HCT116 (cell line): ENCODE measurements at regions not wholly inside any gene's neighbourhood (a gene's known extent, or its start where the extent isn't known, plus 50 kb on each side); places are given as distances from the start of the nearest gene placed in this dataset.
A peak's percentile ranks its signal among the peaks of the same experiment; 100 is the strongest.

Experiments used
- ATAC-seq: fragments of 200-7000 bp; cut with Tn5 transposase; 2 replicates; pipeline ENCODE4 v1.9.1; 2020; ENCODE audit warnings: mild to moderate bottlenecking, moderate library complexity
- BruUV-seq: library from RNA; stranded (reverse); fragments of 400-500 nt; replicated peaks from 2 replicates; lab custom pipeline; 2021; lab: Mats Ljungman, UMichigan
- CTCF ChIA-PET: fragments of 300-600 bp; sonication (Branson Sonifier 250); formaldehyde crosslinking; loops from one replicate; lab custom pipeline; 2021; ENCODE audit warnings: antibody characterized with exemption; lab: Charles Lee
- POLR2A ChIA-PET: fragments of 300-600, 350-600 bp; sonication (Branson Sonifier 250); formaldehyde crosslinking; loops from one replicate; lab custom pipeline; 2021; ENCODE audit warnings: antibody characterized with exemption; lab: Charles Lee
- RAD21 ChIA-PET, 2 experiments: fragments of 300-600 bp; sonication (Branson Sonifier 250); formaldehyde crosslinking; loops; one replicate each; lab custom pipeline; 2023; ENCODE audit warnings: low total read pairs in 2 of 2; ENCODE audit not compliant: uncharacterized antibody in 2 of 2, unreplicated experiment in 2 of 2, low non-redundant PET in 1 of 2; lab: Charles Lee
- DNase-seq: peaks from one replicate; pipeline ENCODE4 v3.0.0-alpha.2; 2010; ENCODE audit warnings: low read depth, low spot score
- H2AFZ ChIP-seq: fragments of 200-600 bp; shearing (Covaris generic), sonication (generic); 2 replicates; pipeline ENCODE4 v1.6.1; 2017; ENCODE audit warnings: low read depth, mixed run types, mixed read lengths, antibody characterized with exemption, low read length; ENCODE audit not compliant: poor library complexity, severe bottlenecking
- H3K27ac ChIP-seq: 2 replicates; pipeline ENCODE4 v1.5.1; 2012; ENCODE audit warnings: low read depth, low read length
- H3K27me3 ChIP-seq: fragments of 200-600 bp; sonication (generic); 2 replicates; pipeline ENCODE4 v1.6.1; 2016; ENCODE audit warnings: mixed run types, low read length, mixed read lengths; ENCODE audit not compliant: insufficient read depth
- H3K36me3 ChIP-seq, 2 experiments: fragments of 200-500 bp in 1 of 2; fragments of 200-600 bp in 1 of 2; sonication (Bioruptor generic) in 1 of 2; sonication (generic) in 1 of 2; 2 replicates each; pipeline versions ENCODE4 v1.5.1 to v1.6.1; 2014 to 2016; ENCODE audit warnings: low read length in 2 of 2, inconsistent platforms in 1 of 2, mixed read lengths in 1 of 2, mixed run types in 1 of 2; ENCODE audit not compliant: insufficient read depth in 2 of 2, control insufficient read depth in 1 of 2
- H3K4me1 ChIP-seq, 2 experiments: fragments of 200-600 bp in 1 of 2; sonication (generic) in 1 of 2; 2 replicates each; pipeline versions ENCODE4 v1.5.1 to v1.6.1; 2012 to 2017; ENCODE audit warnings: low read length in 2 of 2, inconsistent platforms in 1 of 2, mild to moderate bottlenecking in 1 of 2, mixed read lengths in 1 of 2, mixed run types in 1 of 2, moderate library complexity in 1 of 2; ENCODE audit not compliant: insufficient read depth in 2 of 2, control insufficient read depth in 1 of 2
- H3K4me2 ChIP-seq: fragments of 200-600 bp; sonication (generic); 2 replicates; pipeline ENCODE4 v1.6.1; 2017; ENCODE audit warnings: mixed run types, low read length, mixed read lengths
- H3K4me3 ChIP-seq, 2 experiments: fragments of 200-600 bp in 1 of 2; sonication (generic) in 1 of 2; replicated peaks in 1 of 2; 2 replicates each; pipeline ENCODE4 v1.5.1; 2011 to 2016; ENCODE audit warnings: low read length in 2 of 2, control low read depth in 1 of 2, low read depth in 1 of 2, mild to moderate bottlenecking in 1 of 2, mixed read lengths in 1 of 2, mixed run types in 1 of 2
- H3K79me2 ChIP-seq: fragments of 200-600 bp; sonication (generic); 2 replicates; pipeline ENCODE4 v1.6.1; 2017; ENCODE audit warnings: mild to moderate bottlenecking, mixed run types, low read length, moderate library complexity, mixed read lengths; ENCODE audit not compliant: insufficient read depth
- H3K9ac ChIP-seq: fragments of 200-600 bp; sonication (generic); 2 replicates; pipeline ENCODE4 v1.6.1; 2016; ENCODE audit warnings: low read length, mixed read lengths
- H3K9me2 ChIP-seq: fragments of 200-600 bp; sonication (generic), shearing (Covaris generic); 2 replicates; pipeline ENCODE4 v1.6.1; 2017; ENCODE audit warnings: mixed run types, mild to moderate bottlenecking, moderate library complexity; ENCODE audit not compliant: insufficient read depth
- H3K9me3 ChIP-seq, 2 experiments: fragments of 200-500 bp in 1 of 2; fragments of 200-600 bp in 1 of 2; sonication (Bioruptor generic) in 1 of 2; sonication (generic) in 1 of 2; 2 replicates each; pipeline ENCODE4 v1.6.1; 2014 to 2017; ENCODE audit warnings: low read length in 2 of 2, mixed read lengths in 2 of 2, inconsistent platforms in 1 of 2, low read depth in 1 of 2, mild to moderate bottlenecking in 1 of 2, mixed run types in 1 of 2, moderate library complexity in 1 of 2; ENCODE audit not compliant: control insufficient read depth in 1 of 2, insufficient read depth in 1 of 2
- H4K20me1 ChIP-seq: fragments of 200-600 bp; sonication (generic), shearing (Covaris generic); 2 replicates; pipeline ENCODE4 v1.6.1; 2017; ENCODE audit warnings: mixed run types, mild to moderate bottlenecking, moderate library complexity; ENCODE audit not compliant: insufficient read depth
- ELF1 ChIP-seq: IDR thresholded peaks from 2 replicates; pipeline ENCODE4 v1.6.1; 2012; ENCODE audit warnings: low read depth, borderline replicate concordance
- EZH2phosphoT487 ChIP-seq: fragments of 200-600 bp; IDR thresholded peaks from 2 replicates; pipeline ENCODE4 v1.6.1; 2018; ENCODE audit warnings: antibody characterized with exemption, borderline replicate concordance
- JUND ChIP-seq: IDR thresholded peaks from 2 replicates; pipeline ENCODE4 v1.6.1; 2012
- POLR2A ChIP-seq: IDR thresholded peaks from 2 replicates; pipeline ENCODE4 v1.7.0; 2011; ENCODE audit warnings: borderline replicate concordance; ENCODE audit not compliant: insufficient read depth, insufficient read length; ENCODE audit errors: extremely low read depth
- POLR2AphosphoS5 ChIP-seq: IDR thresholded peaks from 2 replicates; pipeline ENCODE4 v1.6.1; 2011; ENCODE audit warnings: mild to moderate bottlenecking, low read depth, low read length, moderate library complexity
- RAD21 ChIP-seq: IDR thresholded peaks from 2 replicates; pipeline ENCODE4 v1.6.1; 2012; ENCODE audit warnings: low read depth, mild to moderate bottlenecking
- SRF ChIP-seq: IDR thresholded peaks from 2 replicates; pipeline ENCODE4 v1.6.1; 2012; ENCODE audit warnings: low read depth
- TCF7L2 ChIP-seq: IDR thresholded peaks from 2 replicates; pipeline ENCODE4 v1.7.0; 2011; ENCODE audit warnings: borderline replicate concordance, inconsistent platforms; ENCODE audit not compliant: insufficient read depth, insufficient read length; ENCODE audit errors: extremely low read depth
- YY1 ChIP-seq: IDR thresholded peaks from 2 replicates; pipeline ENCODE4 v1.6.1; 2011; ENCODE audit warnings: low read length, low read depth, moderate library complexity, mild to moderate bottlenecking; ENCODE audit not compliant: insufficient replicate concordance; ENCODE audit errors: extremely low read depth
- ZFX ChIP-seq: fragments of 450-650 bp; IDR thresholded peaks from 2 replicates; pipeline ENCODE4 v1.6.1; 2017
- intact Hi-C: fragments of 100-400 bp; cut with micrococcal nuclease; formaldehyde crosslinking; loops from 2 replicates; pipeline ENCODE4 v1.10.0; 2022
- TF ChIP-seq, protein P1 (sequence below): IDR thresholded peaks from 2 replicates; pipeline ENCODE4 v1.6.1; 2011; ENCODE audit warnings: mild to moderate bottlenecking, low read length, moderate library complexity; ENCODE audit not compliant: insufficient replicate concordance; ENCODE audit errors: extremely low read depth
- TF ChIP-seq, protein P2 (sequence below): IDR thresholded peaks from 2 replicates; pipeline ENCODE4 v1.6.1; 2012
- TF ChIP-seq, protein P3 (sequence below), 3 experiments: fragments of 200-600 bp in 1 of 3; sonication (generic) in 1 of 3; IDR thresholded peaks in 2 of 3; conservative IDR thresholded peaks in 1 of 3; 2 replicates each; pipeline ENCODE4 v1.5.1; 2012 to 2017; ENCODE audit warnings: low read depth in 2 of 3, low read length in 2 of 3, antibody characterized with exemption in 1 of 3, borderline replicate concordance in 1 of 3, control low read depth in 1 of 3, mild to moderate bottlenecking in 1 of 3, mixed read lengths in 1 of 3, mixed run types in 1 of 3, moderate library complexity in 1 of 3; ENCODE audit not compliant: insufficient read depth in 1 of 3
- TF ChIP-seq, protein P4 (sequence below): IDR thresholded peaks from 2 replicates; pipeline ENCODE4 v1.6.1; 2012

DNA sequence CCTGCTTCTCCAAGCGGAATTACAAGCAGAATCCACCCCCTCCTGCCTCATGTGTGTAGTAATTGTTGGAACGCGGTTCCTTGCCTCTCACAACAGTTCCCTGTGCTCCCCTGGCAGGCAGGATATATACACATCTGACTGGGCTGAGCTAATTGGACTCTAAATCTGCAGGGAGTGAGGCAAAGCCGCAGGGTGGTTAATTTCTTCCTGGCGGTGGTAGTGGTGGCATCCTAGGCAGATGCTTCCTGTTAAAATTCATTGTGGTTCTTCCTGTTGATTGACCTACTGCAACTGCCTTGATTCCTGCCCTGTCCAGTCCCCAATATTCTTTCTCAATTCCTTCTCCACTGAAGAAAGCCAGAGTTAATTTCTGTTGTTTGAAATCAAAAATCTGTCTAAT lies 202.9 kb upstream of the PROK2 start:
- no peak for TF ChIP-seq RAD21
- no peak for TF ChIP-seq JUND
- TF ChIP-seq ELF1 = no peak
- no peak for TF ChIP-seq TCF7L2
- CTCF ChIA-PET = interaction anchor here (1.3 kb wide), 1 partner anchor 278 kb away, joined by 4 read pairs; no protein-coding TSS in a partner anchor
- ATAC-seq (no peak), DNase-seq (no peak)
- Histone ChIP-seq H3K9me3 (no peaks in the 10 kb centered on the region), H3K27ac (no peak overlapping the region), H3K9ac (no peak overlapping the region), H3K27me3 (no peaks in the 10 kb centered on the region), H3K9me2 (no peaks in the 10 kb centered on the region), H2AFZ (no peak overlapping the region), H3K4me2 (no peak overlapping the region), H3K4me1 (peaks cover 7 to 17% of the 10 kb centered on the region in 2 experiments), H4K20me1 (no peaks in the 10 kb centered on the region), H3K79me2 (no peaks in the 10 kb centered on the region), H3K36me3 (no peaks in the 10 kb centered on the region), H3K4me3 (no peak overlapping the region)
- BruUV-seq = no TSS peak
- intact Hi-C loops = no loop called here
- RAD21 ChIA-PET = no interaction called here
- POLR2A ChIA-PET = no interaction called here

DNA sequence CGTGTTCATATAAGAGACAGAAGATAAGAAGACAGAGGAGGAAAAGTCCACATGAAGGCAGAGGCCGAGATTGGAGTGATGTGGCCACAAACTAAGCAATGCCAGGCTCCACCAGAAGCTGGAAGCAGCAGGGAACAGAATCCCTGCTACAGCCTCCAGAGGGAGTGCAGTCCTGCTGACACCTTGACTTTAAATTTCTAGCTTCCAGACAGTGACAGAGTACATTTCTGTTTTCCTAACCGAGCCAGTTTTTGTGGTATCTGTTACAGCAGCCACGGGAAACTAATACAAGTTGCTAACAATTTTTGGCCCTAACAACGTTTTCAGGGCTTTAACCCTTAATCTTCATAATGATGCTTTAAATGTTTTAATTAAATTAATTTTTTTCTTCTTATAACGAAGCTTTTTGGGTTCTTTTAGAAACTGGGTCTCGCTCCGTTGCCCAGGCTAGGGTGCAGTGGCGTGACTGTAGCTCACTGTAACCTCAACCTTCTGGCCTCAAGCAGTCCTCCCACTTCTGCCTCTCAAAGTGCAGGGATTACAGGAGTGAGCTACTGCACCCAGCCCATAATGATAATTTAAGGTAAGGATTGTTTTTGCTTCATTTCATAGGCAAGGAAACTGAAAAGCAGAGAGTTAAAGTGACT lies 202.3 kb upstream of the PROK2 start:
- no peaks in the 10 kb centered on the region for H3K36me3 ChIP-seq
- POLR2A ChIA-PET = no interaction called here
- no peak overlapping the region for H2AFZ ChIP-seq
- TF ChIP-seq POLR2A = no peak
- TF ChIP-seq, protein P1, sequence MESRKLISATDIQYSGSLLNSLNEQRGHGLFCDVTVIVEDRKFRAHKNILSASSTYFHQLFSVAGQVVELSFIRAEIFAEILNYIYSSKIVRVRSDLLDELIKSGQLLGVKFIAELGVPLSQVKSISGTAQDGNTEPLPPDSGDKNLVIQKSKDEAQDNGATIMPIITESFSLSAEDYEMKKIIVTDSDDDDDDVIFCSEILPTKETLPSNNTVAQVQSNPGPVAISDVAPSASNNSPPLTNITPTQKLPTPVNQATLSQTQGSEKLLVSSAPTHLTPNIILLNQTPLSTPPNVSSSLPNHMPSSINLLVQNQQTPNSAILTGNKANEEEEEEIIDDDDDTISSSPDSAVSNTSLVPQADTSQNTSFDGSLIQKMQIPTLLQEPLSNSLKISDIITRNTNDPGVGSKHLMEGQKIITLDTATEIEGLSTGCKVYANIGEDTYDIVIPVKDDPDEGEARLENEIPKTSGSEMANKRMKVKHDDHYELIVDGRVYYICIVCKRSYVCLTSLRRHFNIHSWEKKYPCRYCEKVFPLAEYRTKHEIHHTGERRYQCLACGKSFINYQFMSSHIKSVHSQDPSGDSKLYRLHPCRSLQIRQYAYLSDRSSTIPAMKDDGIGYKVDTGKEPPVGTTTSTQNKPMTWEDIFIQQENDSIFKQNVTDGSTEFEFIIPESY = no peak
- TF ChIP-seq, protein P2, sequence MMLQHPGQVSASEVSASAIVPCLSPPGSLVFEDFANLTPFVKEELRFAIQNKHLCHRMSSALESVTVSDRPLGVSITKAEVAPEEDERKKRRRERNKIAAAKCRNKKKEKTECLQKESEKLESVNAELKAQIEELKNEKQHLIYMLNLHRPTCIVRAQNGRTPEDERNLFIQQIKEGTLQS = no peak
- TF ChIP-seq SRF = no peak
- TF ChIP-seq YY1 = no peak
- TF ChIP-seq, protein P3, sequence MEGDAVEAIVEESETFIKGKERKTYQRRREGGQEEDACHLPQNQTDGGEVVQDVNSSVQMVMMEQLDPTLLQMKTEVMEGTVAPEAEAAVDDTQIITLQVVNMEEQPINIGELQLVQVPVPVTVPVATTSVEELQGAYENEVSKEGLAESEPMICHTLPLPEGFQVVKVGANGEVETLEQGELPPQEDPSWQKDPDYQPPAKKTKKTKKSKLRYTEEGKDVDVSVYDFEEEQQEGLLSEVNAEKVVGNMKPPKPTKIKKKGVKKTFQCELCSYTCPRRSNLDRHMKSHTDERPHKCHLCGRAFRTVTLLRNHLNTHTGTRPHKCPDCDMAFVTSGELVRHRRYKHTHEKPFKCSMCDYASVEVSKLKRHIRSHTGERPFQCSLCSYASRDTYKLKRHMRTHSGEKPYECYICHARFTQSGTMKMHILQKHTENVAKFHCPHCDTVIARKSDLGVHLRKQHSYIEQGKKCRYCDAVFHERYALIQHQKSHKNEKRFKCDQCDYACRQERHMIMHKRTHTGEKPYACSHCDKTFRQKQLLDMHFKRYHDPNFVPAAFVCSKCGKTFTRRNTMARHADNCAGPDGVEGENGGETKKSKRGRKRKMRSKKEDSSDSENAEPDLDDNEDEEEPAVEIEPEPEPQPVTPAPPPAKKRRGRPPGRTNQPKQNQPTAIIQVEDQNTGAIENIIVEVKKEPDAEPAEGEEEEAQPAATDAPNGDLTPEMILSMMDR (IDR thresholded peaks at IDR 0.05 in 2 of 3, conservative IDR thresholded peaks at IDR 0.05 in 1 of 3; ENCODE audit: borderline replicate concordance in 1 of 3, insufficient read depth in 1 of 3, low read depth in 2 of 3, low read length in 2 of 3) = peak in 2 of 3 experiments; percentile 48 to 52; a peak in 4 of 6 replicates
- no peak for TF ChIP-seq ELF1
- no peak for TF ChIP-seq ZFX
- TF ChIP-seq TCF7L2 = no peak
- TF ChIP-seq RAD21 = peak; percentile 50; the same call in 1 of the 2 replicates
- TF ChIP-seq POLR2AphosphoS5 = no peak
- TF ChIP-seq EZH2phosphoT487 = no peak
- TF ChIP-seq, protein P4, sequence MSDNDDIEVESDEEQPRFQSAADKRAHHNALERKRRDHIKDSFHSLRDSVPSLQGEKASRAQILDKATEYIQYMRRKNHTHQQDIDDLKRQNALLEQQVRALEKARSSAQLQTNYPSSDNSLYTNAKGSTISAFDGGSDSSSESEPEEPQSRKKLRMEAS = no peak

More for the DNA sequence above, 202.3 kb upstream of the PROK2 start:
- no peaks in the 10 kb centered on the region for H3K9me3 ChIP-seq
- ChIA-PET CTCF (interaction anchor here (0.9 to 1.3 kb wide), 4 partner anchors 32 to 831 kb away, joined by 3 to 4 read pairs (median 4); no protein-coding TSS in a partner anchor), RAD21 (no interaction called here)
- H3K4me2 ChIP-seq = no peak overlapping the region
- H3K4me3 ChIP-seq = no peak overlapping the region
- peak; percentile 74 for ATAC-seq
- intact Hi-C loops = no loop called here
- DNase-seq = peak; percentile 12
- BruUV-seq = no TSS peak
- H3K9ac ChIP-seq = no peak overlapping the region
- no peaks in the 10 kb centered on the region for H3K27me3 ChIP-seq
- no peak overlapping the region for H3K27ac ChIP-seq
- no peaks in the 10 kb centered on the region for H4K20me1 ChIP-seq
- H3K4me1 ChIP-seq = peaks cover 9 to 23% of the 10 kb centered on the region in 2 experiments
- no peaks in the 10 kb centered on the region for H3K9me2 ChIP-seq
- no peaks in the 10 kb centered on the region for H3K79me2 ChIP-seq
